Nucleus accumbens (tissue), 56 donors: ENCODE measurements at regions not wholly inside any gene's neighbourhood (a gene's known extent, or its start where the extent isn't known, plus 50 kb on each side); places are given as distances from the start of the nearest gene placed in this dataset.
"Not testable (repeated sequence)": the region's sequence is repeated elsewhere in the genome, so short reads cannot be mapped to it uniquely, and the experiment has no call there.

Source experiments
- DNase-seq, 56 donors: peaks; one replicate each; lab custom pipeline; 2025; lab: John Stamatoyannopoulos, UW

- DNase-seq = no peak
These were observed 493.4 kb upstream of the FSIP2 start for GRCh38 chr2:185245216-185245615.

DNA sequence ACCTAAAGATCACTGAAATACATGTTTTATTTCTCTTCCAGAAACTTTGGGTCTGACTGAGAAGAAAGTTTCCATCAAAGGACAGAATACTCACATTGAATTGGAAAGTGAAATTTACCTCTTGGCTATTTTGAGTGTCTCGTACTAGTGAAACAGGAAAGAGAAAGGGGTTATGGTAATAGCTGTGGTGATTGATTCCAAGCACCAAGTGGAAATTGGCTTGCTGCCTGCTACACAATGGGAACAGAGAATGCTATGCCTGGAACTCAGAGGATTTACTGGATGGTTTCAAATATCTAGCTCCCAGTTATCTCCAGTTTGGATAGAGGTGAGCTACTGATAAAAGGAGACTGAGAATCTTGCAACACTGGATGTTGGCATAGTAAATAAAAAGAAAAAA is 492.8 kb upstream of the FSIP2 start:
- no peak for DNase-seq

- no peak for DNase-seq
These were observed 491.9 kb upstream of the FSIP2 start for GRCh38 chr2:185246717-185247116.

DNA sequence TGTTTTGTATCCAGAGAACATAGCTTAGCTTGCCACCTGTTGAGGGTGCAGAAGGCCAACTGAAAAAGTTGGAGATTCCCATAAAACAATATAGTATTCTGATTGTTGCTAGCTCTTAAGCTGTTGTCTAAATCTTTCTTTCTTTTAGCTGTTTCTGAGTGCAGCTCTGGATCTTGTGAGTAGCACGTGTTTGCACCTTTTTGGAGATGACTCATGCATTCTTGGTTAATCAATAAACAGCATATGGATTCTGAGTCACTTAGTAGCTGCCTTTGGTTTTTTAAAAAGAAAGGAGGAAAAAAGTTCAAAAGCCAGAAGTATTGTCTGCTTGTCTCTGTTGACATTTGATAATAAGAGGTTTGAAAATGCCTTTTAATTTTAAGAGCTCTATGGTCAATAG is 483.0 kb upstream of the FSIP2 start:
- DNase-seq = no peak

- no peak for DNase-seq
These were observed 472.9 kb upstream of the FSIP2 start for GRCh38 chr2:185265747-185266146.

- DNase-seq = no peak
These were observed 470.0 kb upstream of the FSIP2 start for GRCh38 chr2:185268651-185269050.

- no peak for DNase-seq
These were observed 463.7 kb upstream of the FSIP2 start for GRCh38 chr2:185274718-185275484.

DNA sequence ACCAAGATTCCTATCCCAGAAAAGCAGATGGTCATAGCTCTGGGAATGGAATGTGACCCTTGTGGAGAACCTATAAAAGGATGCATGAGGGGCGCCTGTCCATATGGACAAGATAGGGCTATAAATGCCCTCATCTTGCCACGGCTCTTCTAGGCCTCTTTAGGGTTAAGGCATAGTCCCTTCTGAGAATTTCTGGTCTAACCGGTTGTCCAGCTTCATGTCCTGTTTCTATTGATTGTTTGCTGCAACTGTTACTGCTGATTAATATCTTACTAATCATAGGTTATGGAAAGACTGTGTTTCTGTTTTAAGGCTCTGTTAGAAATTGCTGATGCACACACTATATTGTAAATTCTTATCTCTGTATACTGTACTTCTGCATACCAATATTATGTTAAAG is 462.6 kb upstream of the FSIP2 start:
- DNase-seq = not testable (repeated sequence)

DNA sequence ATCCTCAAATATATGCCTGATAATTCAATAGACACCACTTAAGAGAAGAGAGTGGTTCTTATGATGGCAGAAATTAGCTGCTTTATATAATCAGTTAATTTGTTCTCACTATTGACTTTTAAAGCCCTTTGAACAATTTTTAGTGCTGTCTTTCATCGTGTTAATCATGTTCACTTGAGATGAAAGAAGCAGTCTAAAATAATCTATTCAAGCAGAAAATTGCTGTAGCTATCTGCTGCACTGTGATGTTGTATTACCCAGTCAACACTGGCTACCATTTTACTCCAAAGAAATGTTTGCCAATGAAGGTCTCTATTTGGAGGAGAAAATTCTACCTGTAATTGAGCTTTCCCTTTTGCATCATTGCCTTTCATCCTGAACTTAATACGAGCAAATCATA is 459.8 kb upstream of the FSIP2 start:
- DNase-seq = no peak

DNA sequence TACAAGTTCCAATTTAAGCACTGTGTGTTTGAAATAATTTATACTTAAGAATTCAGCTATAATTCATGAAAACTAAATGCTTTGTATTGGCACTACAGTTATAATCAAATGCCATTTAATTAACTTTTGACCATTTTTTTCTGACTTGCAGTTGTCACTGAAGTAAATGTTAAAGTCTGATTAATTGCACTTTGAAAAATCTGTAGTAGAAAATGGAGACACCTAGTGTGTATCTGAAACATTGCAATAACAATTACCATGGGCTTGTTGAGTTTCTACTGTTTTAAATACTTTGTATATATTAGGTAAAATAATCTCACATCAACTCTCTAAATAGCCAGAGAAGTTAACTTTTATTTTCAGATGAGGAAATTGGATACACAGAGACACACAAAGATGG is 458.6 kb upstream of the FSIP2 start:
- DNase-seq = no peak

- DNase-seq = no peak
These were observed 453.9 kb upstream of the FSIP2 start for GRCh38 chr2:185284696-185285095.

DNA sequence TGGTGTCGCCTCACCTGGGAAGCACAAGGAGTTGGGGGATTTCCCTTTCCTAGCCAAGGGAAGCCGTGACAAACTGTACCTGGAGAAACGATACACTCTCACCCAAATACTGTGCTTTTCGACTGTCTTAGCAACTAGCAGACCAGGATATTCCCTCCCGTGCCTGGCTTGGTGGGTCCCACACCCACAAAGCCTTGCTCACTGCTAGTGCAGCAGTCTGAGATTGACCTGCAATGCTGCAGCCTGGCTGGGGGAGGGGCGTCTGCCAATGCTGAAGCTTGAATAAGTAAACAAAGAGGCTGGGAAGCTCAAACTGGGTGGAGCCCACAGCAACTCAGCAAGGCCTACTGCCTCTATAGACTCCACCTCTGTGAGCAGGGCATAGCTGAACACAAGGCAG is 448.6 kb upstream of the FSIP2 start:
- DNase-seq = not testable (repeated sequence)

- DNase-seq = peak in 5 of 56 donors; percentile 0 to 11 (median 0)
These were observed 447.5 kb upstream of the FSIP2 start for GRCh38 chr2:185291035-185291647.

- DNase-seq = no peak
These were observed 438.7 kb upstream of the FSIP2 start for GRCh38 chr2:185299867-185300266.

- no peak for DNase-seq
These were observed 432.5 kb upstream of the FSIP2 start for GRCh38 chr2:185306119-185306518.

GRCh38 chr2:185316383-185316782 is 422.2 kb upstream of the FSIP2 start:
- DNase-seq = no peak

DNA sequence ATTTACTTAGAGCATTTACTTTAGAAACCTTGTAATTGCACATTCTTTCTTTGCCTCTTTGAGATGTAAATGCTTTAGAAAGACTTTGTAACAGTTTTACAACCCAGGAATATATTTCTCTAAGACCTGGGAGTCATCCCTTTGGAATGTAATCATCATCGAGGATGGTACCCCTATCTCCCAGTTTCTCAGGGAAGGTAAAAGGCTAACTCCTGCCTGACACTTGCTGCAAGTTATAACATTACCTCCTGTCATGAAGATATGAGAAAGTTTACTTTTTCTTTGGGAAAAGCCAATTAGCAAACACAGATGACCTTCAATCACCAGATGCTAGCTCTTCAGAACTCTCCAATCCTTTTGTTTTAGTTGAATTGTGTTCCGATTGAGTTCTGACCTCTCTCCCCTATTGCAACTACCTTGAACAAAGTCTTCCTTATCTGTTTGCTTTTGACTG is 420.3 kb upstream of the FSIP2 start:
- no peak for DNase-seq

- DNase-seq = no peak
These were observed 402.7 kb upstream of the FSIP2 start for GRCh38 chr2:185335879-185336278.

- no peak for DNase-seq
These were observed 401.6 kb upstream of the FSIP2 start for GRCh38 chr2:185337033-185337432.

DNA sequence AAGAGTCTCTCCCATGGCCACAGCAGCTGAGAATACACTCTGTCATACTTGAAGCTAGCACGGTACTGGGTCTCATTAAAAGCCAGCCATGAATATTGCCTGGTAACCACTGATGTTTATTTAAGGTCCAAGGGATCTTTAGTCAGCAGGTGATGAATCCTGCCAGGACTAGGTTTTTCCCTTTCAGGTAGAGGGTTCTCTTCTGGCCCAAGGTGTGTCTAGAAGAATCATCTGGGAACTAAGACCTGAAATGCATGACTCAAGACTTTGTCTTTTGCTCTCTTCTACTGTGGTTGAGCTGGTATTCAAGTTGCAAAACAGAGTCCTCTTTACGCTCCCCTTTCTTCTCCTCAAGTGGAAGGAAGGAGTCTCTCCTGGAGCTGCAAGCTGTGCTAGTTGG is 400.5 kb upstream of the FSIP2 start:
- no peak for DNase-seq

DNA sequence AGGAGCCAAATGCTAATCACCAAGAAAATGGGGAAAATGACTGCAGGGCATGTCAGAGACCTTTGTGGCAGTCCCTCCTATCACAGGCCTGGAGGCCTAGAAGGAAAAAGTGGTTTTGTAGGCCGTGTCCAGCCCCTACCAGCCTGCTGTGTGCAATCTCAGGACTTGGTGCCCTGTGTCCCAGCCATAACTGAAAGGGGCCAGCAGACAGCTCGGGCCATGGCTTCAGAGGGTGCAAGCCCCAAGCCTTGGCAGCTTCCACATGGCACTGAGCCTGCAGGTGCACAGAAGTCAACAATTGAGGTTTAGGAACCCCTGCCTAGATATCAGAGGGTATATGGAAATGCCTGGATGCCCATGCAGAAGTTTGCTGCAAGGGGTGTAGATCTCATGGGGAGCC is 391.2 kb upstream of the FSIP2 start:
- DNase-seq = no peak

- no peak for DNase-seq
These were observed 377.8 kb upstream of the FSIP2 start for GRCh38 chr2:185360776-185361175.
